HS-5 (cell line): ENCODE measurements at regions not wholly inside any gene's neighbourhood (a gene's known extent, or its start where the extent isn't known, plus 50 kb on each side); places are given as distances from the start of the nearest gene placed in this dataset.
"Not testable (repeated sequence)": the region's sequence is repeated elsewhere in the genome, so short reads cannot be mapped to it uniquely, and the experiment has no call there.

Experiments
- DNase-seq: peaks from one replicate; pipeline ENCODE4 v3.0.0-alpha.2; 2012; ENCODE audit warnings: low read depth

DNA sequence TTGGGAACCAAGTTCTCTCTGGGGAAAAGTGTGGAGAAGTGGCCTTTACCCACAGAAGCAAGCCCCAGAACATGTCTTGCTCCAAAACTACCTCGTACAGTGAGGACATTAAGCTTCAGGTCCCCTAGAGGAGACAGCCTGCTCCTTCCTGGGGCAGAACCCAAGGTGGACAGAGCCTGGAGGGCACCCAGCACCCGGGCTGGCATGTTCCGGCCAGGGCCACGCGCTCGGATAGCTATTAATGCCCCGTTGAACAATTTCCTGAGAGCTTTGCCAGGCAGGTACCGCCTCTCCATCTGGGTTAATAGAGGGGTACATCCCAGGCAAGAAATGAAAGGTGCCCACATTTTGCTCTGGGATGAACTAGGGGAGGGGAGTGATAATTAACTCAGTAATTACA, 169.0 kb upstream of the GRK3 start:
- no peak for DNase-seq

DNA sequence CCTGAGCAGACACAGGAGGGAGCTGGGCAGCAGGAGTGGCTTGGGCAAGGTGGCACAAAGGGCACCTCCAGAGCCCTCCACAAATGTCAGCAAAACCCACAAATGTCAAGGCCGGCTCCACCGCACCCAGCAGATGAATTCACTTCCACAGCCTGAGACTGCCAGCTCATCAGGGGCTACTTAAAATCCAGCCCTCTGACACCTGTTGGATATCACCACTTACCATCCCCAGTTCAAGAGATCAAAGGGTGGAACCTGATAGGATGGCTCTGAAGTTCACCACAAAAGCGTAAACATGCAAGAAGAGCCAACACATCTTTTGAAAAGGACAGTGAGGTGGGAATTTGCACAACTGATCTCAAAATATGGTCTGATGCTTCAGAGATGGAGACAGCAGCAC, 168.6 kb upstream of the GRK3 start:
- DNase-seq, result no peak

DNA sequence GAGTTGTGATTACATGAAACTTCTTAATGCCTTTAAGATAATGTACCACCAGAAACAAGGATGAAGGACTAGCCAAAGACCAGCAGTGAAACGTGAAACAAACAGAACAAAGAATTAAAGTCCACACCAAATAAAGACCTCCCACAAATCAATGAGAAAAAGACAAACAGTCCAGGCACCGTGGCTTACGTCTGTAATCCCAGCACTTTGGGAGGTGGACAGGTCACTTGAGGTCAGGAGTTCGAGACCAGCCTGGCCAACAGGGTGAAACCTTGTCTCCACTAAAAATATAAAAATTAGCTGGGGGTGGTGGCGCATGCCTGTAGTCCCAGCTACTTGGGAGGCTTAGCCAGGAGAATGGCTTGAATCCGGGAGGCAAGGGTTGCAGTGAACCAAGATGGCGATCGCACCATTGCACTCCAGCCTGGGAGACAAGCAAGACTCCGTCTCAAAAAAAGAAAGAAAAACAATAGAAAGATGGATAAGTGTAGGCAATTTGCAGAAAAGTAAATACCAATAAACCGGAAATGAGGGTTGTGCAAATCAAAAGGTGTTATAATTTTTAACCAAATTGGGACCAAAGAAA, 167.8 kb upstream of the GRK3 start:
- DNase-seq, result no peak

DNA sequence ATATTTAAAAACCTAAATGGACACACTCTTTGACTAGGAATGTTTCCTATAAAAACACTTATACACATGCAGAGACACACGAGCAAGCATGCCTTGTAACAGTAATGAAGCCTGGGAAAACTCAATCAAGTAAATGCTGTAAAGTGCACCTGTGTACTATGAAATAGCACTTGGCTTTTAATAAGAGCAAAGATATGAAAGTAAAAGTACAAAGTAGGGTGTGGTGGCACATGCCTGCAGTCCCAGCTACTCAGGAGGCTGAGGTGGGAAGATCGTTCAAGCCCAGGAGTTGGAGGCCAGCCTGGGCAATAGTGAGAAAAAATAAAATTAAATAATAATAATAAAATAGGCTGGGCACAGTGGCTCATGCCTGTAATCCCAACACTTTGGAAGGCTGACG, 166.9 kb upstream of the GRK3 start:
- DNase-seq, result no peak

DNA sequence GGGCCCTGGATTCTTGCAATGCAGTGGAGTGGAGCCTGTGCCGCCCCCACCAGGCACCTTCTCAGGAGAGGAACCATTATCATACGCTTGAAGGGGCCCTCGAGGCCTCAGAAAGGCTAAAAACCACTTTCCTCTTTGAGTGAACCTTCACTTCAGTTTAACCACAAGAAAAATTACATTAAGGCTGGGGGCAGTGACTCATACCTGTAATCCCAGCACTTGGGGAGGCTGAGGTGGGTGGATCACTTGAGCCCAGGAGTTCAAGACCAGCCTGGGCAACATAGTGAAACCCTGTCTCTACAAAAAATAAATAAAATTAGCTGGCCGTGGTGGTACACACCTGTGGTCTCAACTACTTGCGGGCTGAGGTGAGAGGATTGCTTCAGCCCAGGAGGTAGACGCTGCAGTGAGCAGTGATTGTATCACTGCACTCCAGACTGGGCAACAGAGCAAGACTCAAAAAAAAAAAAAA, 165.8 kb upstream of the GRK3 start:
- DNase-seq, result not testable (repeated sequence)

DNA sequence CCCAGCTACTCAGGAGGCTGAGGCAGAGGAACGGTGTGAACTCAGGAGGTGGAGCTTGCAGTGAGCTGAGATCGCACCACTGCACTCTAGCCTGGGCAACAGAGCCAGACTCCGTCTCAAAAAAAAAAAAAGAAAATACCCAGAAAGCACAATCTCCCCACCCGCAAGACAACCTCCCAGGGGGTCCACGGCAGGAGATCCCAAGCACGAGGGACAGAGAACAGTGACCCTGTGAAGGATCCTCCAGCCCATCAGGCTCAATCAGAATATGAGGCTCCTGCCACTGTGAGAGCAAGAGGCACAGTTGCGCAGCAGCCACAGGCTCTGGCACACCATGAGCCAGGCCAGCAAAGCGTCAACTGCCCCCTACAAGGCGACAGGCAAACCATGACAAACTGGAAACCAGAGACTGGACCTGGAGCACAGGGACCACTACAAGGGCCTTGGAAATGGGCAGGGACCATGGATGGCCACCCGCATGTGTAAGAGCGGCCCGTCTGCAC, 164.8 kb upstream of the GRK3 start:
- DNase-seq, result no peak

DNA sequence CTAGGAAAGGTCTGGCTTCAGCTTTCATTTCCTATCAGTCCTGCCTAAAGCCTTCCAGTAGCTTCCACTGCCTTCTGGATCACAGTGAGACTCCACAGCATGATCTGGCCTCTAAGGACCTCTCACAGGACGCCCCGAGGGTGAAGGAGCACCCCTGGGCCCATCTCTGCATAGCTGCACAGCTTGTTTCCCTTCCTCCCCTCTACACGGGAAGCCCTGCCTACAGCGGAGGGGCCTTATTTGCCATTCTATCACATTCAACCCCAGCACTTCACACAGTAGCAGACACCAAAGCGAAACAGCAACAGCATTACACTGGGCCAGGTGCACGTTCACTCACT, 162.3 kb upstream of the GRK3 start:
- no peak for DNase-seq

DNA sequence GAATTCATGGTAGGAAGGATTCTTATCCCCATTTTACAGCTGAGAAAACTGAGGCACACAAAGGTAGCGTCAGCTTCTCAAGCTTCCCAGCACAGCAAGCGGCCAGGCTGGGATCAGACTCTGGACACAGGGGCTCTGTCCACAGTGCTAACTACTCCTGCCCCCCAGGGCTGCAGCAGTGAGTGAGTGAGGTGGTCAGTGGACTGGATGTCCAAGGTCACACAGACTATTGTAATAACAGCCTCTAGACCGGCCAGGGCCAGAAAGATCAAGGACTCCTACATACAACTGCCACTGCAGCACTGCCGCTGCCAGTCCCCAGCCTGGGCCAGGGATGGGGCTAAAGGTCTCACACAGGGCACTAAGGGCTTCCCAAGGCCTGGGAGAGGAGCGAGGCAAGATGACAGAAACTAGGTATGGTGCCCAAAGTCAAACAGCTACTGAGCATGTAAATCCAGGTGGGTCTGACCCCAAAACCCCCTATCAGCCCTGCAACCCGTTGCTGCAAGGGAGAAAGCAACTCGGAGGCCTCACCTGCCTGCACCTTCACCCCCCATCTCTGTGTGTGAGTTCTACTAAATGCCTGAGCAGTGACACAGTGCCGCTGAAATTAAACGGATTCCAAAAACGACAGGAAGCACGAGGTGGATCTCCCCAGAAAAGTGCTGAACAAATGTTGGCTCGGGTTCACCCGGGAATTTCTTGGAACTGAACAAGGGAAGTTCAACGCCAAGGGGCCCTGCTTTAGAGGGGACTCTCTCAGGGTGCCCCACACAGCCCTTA, 161.8 kb upstream of the GRK3 start:
- no peak for DNase-seq

DNA sequence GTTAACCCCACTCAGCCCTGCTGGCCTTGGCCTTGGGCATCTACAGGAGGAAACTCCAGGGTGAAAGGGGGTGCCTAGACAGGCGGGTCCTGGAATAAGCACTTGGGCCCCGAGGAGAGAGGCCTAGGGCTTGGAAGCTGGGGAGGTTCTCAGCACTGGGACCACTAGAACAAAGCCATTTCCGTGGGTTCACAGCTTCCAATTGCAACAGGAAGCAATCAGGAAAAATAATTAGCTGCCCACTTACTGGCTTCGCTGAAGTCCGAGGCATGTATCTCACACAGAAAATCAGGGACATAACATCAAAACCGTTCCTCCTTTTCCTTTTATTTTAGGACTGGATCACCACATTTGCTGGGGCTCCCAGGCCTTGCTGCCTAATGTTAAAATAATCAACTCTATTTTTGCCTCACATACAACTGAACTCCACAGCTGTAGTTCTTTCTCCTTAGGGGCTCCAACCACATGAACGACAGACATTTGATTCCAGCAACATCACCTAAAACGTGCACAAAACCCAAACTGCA, 161.1 kb upstream of the GRK3 start:
- DNase-seq, result no peak

DNA sequence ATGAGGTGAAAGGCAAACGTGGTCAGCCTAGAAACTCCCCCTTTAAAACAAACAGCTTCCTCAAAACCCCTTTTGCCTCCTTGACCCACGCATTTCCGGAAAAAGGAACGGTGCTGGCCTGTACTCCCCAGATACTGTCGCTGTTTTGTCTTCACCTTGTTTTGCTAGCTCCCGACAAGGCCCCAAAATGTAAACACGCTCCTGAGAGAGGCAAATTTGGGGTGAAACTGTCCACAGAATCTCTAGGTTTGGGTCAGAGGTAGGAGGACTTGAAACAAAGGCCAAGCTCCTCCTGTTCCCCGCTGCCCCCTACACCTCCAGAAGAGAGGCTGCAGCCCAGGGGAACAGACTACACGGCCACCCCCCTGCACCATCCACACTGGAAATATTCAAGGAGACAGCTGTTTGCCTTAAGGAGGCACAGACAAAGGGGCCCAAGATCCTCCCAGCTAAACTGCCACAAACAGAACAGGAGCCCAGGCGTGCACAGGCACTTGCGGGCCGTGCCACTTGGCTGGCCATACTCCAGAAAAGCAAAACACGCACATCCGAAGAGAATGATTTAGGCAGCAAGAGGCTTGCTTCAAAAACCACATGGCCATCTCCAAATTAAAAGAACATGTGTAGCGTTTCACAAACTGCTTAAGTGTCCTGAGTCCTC, 160.5 kb upstream of the GRK3 start:
- DNase-seq, result no peak

DNA sequence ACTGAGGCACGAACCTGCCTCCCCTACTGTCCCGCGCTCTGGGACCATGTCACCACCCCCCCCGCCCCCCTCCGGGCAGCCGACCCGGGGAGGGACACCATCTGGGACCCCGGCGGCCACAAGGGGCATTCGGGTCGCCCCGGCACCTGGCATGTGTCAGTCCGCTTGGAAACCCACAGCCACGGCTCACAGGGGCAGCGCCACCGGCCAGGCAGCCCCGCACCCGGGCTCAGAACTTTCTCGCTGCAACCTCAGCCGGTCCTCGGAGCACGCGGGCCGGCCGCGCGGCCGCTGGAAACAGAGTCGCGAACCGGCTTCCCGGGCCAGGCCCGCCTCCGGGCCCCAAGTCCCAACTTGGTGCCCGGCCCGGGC, 159.9 kb upstream of the GRK3 start:
- no peak for DNase-seq

DNA sequence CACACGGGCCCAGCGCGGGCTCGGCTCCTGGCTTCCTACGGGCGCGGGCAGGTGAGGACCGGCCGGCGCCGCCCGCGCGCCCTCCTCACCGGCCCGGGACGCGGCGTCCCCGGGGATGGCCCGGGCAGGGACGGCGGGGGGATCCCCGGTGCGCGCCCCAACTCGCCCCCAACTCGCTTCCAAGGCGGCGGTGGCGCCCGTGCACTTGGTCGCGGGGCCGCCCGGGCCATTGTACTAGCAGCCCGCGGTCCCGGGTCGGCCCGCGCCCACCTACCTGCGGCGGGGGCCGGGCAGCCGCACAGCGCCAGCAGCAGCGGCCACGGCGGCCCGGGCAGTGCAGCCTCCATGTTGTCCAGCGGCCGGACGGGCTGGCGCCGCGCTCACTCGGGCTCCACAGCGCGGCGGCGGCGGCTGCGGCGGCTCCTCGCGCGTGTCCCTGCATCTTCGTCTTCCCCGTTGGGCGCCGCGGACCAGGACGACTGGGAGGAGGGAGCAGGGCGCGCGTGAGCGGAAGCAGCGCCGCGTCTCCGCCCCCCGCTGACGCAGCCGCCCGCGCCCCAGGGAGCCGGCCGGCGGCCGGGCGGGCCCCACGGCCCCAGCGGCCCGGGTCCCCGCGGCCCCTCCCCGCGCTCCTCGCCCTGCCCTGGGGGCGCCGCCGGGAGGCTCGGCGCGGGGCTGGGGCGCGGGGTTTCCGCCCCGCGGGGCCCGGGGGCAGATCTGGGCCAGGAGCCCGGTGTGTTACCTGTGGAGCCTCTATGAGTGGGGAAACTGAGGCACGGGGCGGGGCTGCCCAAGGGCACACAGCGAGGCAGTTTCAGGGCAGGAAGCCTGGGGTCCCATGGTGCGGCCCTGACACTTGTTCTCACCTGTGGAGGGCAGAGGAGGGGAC, 159.3 kb upstream of the GRK3 start:
- no peak for DNase-seq

DNA sequence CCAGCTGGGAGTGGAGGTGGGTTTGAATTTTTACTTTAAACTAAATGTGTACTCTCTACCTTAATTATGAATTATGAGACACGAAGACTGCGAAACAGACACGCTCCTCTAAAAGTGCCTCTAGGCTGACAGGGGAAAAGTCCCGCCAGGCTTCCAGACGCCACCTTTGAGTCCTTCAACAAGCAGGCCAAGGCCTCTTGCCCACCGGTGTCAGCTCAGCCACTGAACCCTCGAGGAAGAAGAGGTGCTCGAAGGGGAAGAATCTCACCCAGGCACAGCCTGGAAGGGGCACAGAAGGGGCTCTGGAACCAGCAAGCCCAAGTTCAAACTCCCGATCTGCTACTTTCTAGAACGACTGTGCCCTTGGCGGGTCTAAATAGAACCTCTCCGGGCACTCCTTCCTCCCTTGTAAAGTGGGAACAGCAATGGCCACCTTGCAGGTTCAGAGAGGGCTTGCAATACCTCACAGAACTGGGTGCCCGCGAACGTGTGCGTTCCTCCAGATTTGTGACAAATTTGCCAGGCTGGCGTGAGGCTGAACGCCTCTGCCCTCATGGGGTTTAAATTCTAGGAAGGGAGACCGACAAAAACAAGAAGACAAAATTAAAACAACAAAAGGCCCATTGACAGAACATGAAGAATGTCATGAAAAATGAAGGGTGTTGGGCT, 158.5 kb upstream of the GRK3 start:
- DNase-seq, result no peak

DNA sequence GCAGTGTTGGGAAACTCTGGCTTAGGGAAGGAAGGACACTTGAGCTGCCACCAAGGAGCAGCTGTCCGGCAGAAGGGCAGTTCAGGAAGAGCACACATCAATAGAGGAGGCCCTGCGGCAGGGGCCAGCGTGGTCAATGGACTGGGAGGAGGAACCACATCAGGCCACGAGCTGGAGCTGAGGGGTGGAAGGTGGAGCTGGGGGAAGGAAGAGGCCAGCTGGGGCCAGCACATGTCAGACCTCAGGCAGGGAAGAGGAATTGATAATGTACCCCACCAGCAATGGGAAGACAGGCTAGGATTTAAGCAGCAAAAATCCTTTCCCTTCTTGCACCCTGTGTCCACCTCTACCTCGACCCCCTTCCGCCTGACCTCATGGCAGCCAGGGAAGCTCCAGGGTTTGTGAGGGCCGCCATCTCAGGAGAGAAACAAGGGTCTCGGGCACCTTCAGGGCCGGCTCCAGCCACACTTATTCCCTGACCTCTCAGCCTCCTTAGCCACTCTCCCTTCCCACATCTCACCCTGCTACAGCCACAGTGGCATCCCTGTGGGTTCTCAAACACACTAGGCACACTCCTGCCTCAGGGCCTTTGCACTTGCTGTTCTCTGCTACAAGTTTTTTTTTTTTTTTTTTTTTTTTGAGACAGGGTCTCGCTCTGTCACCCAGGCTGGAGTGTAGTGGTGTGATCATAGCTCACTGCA, 157.8 kb upstream of the GRK3 start:
- DNase-seq, result no peak

DNA sequence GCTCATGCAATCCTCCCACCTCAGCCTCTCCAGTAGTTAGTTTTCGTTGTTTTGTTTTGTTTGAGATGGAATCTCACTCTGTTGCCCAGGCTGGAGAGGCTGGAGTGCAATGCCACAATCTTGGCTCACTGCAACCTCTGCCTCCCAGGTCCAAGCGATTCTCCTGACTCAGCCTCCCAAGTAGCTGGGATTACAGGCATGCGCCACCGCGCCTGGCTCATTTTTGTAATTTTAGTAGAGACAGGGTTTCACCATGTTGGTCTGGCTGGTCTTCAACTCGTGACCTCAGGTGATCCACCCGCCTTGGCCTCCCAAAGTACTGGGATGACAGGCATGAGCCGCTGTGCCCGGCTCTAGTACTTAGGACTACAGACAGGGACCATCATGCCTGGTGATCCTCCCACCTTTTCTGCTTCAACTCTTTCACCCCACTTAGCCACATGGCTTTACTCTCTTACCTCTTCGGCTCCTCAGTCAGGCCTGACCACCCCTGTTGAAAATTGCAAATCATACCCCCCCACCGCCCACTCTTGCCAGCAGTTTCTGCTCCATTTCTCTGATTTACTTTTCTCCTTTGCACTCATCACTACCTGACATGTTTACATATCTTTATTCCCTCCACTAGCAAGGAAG, 157.1 kb upstream of the GRK3 start:
- DNase-seq, result no peak

DNA sequence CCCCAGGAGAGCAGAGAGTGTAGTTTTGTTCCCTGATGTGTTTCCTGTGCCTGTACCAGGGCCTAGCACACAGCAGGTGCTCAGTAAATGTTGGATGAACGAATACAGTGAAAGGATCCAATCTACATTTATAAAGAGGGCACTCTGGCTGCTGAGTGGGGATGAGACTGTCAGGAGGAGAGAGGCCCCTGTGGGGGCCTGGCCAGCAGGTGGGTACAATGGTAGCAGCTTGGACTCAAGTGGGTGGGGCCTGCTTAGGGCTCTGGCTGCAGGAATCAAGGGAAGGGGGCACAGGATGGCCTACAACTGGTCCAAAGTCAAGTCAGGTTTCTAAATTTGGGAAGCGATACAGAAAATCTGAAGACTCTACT, 156.6 kb upstream of the GRK3 start:
- no peak for DNase-seq

DNA sequence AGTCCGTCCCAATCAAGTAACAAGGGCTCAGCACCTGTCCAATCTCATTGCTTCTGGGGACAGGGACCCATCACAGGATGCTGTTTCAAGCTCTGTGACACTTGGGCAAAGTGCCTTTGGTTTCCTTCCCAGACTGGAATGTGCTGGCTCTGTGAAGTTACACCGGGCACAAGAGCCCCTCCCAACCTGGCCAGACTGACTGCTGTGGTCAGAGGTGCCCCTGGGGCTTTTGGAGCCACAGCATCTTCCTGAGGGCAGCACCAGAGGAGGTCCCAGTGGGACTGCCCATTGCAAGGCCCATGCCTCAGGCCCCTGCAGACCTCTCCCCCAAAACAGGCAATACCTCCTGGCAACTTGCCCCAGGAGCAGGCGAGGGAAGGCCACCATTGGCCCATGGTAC, 155.2 kb upstream of the GRK3 start:
- DNase-seq, result no peak

DNA sequence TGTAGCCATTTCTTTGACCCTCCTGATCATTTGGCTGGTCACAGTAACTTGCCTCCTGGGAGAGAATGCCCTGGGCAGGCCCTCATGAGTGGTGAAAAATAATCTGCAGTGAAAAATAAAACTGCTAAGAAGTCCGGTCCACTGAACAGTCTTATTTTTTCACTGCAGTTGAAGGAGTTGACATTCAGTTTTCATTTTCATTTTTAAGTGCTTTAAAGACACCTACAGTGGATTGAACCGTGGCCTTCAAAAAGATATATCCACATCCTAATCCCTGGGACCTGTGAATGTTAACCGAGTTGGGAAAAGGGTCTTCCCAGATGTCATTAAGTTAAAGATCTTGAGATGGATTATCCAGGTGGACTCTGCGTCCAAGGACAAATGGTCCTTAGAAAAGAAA, 153.6 kb upstream of the GRK3 start:
- no peak for DNase-seq

DNA sequence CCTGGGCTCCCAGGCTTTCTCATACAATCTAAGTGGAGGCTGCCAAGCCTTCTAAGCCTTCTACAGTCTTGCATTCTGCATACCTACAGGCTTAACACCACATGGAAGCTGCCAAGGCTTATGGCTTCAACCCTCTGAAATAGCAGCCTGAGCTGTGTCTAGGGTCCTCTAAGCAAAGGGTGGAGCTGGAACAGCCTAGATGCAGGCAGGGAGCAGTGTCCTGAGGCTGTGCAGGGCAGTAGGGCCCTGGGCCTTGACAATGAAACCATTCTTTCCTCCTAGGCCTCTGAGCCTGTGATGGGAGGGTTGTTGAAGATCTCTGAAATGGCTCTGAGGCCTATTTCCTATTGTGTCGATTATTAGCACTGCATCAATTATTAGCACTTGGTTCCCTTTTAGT, 150.9 kb upstream of the GRK3 start:
- no peak for DNase-seq

DNA sequence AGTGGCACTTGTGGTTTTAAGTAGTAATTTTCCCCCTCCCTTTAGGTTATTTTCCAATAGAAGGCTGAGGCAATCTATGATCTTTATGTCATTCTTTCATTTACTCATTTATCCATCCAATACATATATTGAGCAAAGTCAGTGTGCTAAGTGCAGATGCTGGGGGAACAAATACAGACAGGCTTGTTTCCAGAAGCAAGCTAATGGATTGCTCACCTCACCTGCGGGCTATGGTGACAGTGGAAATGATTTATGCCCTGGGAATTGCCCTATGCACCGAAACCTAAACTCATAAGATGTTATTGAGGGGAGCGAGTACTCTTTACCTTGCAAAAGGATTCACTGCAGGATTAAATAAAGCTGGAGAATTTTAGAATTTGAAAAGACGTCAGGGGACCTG, 148.7 kb upstream of the GRK3 start:
- not testable (repeated sequence) for DNase-seq

DNA sequence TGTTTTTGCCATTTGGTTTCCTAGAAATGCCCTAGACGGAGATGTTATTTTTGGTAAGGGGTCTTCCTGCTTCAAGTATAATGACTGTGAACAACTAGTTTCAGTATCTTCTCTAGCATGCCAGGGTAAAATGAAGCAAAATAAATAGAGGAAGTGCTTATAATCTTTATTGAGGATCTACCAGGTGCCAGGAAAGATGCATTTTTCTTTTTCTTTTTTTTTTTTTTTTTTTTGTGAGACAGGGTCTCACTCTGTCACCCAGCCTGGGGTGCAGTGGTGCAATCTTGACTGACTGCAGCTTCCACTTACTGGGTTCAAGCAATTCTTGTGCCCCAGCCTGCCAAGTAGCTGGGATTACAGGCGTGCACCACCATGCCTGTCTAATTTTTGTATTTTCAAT, 146.6 kb upstream of the GRK3 start:
- DNase-seq, result not testable (repeated sequence)
